GM10248 (cell line): ENCODE measurements at regions not wholly inside any gene's neighbourhood (a gene's known extent, or its start where the extent isn't known, plus 50 kb on each side); places are given as distances from the start of the nearest gene placed in this dataset.
A peak's percentile ranks its signal among the peaks of the same experiment; 100 is the strongest.

Source experiments
- CTCF ChIA-PET: fragments of 300-600 bp; sonication (Branson Sonifier 250); formaldehyde crosslinking; extraction: SDS; loops from one replicate; lab custom pipeline; 2021; ENCODE audit warnings: antibody characterized with exemption; lab: Yijun Ruan, JAX
- POLR2A ChIA-PET: fragments of 350-650 bp; sonication (Branson Sonifier 250); formaldehyde crosslinking; extraction: SDS; loops from one replicate; lab custom pipeline; 2020; ENCODE audit warnings: antibody characterized with exemption; lab: Yijun Ruan, JAX
- DNase-seq: peaks from one replicate; pipeline ENCODE4 v3.0.0; 2012; ENCODE audit errors: extremely low spot score
- CTCF ChIP-seq: IDR thresholded peaks from 2 replicates; pipeline ENCODE4 v1.5.1; 2012; ENCODE audit warnings: mild to moderate bottlenecking, low read depth; ENCODE audit errors: extremely low read depth, missing control alignments, control extremely low read depth

GRCh38 chr20:11128721-11129120, 454.9 kb upstream of the JAG1 start:
- DNase-seq = no peak
- ChIA-PET CTCF (no interaction called here), POLR2A (no interaction called here)
- no peak for TF ChIP-seq CTCF

- TF ChIP-seq CTCF = no peak
- DNase-seq = peak; percentile 13
- CTCF ChIA-PET = interaction anchor here (1.0 to 1.3 kb wide), 3 partner anchors 10 to 74 kb away, joined by 3 to 4 read pairs (median 3); no protein-coding TSS in a partner anchor
- POLR2A ChIA-PET = no interaction called here
Measured at GRCh38 chr20:11130554-11131166, 456.9 kb upstream of the JAG1 start.

GRCh38 chr20:11132819-11133415, 459.1 kb upstream of the JAG1 start:
- POLR2A ChIA-PET = no interaction called here
- DNase-seq = no peak
- TF ChIP-seq CTCF = no peak
- CTCF ChIA-PET = interaction anchor here (2.0 kb wide), 1 partner anchor 13 kb away, joined by 4 read pairs; no protein-coding TSS in a partner anchor

GRCh38 chr20:11136691-11137090, 462.9 kb upstream of the JAG1 start:
- POLR2A ChIA-PET = no interaction called here
- no peak for DNase-seq
- CTCF ChIA-PET = no interaction called here
- TF ChIP-seq CTCF = no peak

GRCh38 chr20:11137688-11138087, 463.9 kb upstream of the JAG1 start:
- CTCF ChIA-PET = interaction anchor here (1.1 to 1.5 kb wide), 2 partner anchors 10 to 68 kb away, joined by 3 to 4 read pairs; no protein-coding TSS in a partner anchor
- TF ChIP-seq CTCF = no peak
- POLR2A ChIA-PET = no interaction called here
- DNase-seq = no peak

- DNase-seq = no peak
- TF ChIP-seq CTCF = no peak
- POLR2A ChIA-PET = no interaction called here
- CTCF ChIA-PET = interaction anchor here (1.1 kb wide), 2 partner anchors 9 to 10 kb away, joined by 3 to 4 read pairs; no protein-coding TSS in a partner anchor
Measured at GRCh38 chr20:11140359-11140758, 466.6 kb upstream of the JAG1 start.
